Stomach (tissue), 8 donors: ENCODE measurements at regions not wholly inside any gene's neighbourhood (a gene's known extent, or its start where the extent isn't known, plus 50 kb on each side); places are given as distances from the start of the nearest gene placed in this dataset.
"Not testable (repeated sequence)": the region's sequence is repeated elsewhere in the genome, so short reads cannot be mapped to it uniquely, and the experiment has no call there.

Experiments
- DNase-seq, 2 donors: peaks; one replicate each; pipeline versions ENCODE4 v3.0.0 to v3.0.0-alpha.2; 2013 to 2019
- H3K27ac ChIP-seq, 5 donors: fragments of 200-600 bp in 4 of 5; sonication (generic) in 4 of 5; one replicate each; pipeline ENCODE4 v1.5.1; 2013 to 2019; ENCODE audit warnings: mild to moderate bottlenecking in 1 of 5, moderate library complexity in 1 of 5
- H3K27me3 ChIP-seq, 3 donors: fragments of 200-600 bp; sonication (generic); one replicate each; pipeline ENCODE4 v1.5.1; 2017 to 2019; ENCODE audit warnings: mixed run types in 1 of 3
- H3K36me3 ChIP-seq, 4 donors: fragments of 200-600 bp; sonication (generic); 1 replicate in 3 of 4; 2 replicates in 1 of 4; pipeline ENCODE4 v1.5.1; 2016 to 2019
- H3K4me1 ChIP-seq, 4 donors: fragments of 200-600 bp; sonication (generic); one replicate each; pipeline ENCODE4 v1.5.1; 2016 to 2019
- H3K4me3 ChIP-seq, 4 donors: fragments of 200-600 bp; sonication (generic) in 3 of 4; one replicate each; pipeline ENCODE4 v1.5.1; 2016 to 2019; ENCODE audit warnings: mild to moderate bottlenecking in 1 of 4
- H3K9me3 ChIP-seq, 4 donors: fragments of 200-600 bp; sonication (generic); one replicate each; pipeline ENCODE4 v1.5.1; 2016 to 2019
- EP300 ChIP-seq: sonication (generic); formaldehyde crosslinking; IDR thresholded peaks from one replicate; pipeline ENCODE4 v1.6.1; 2017; ENCODE audit warnings: antibody characterized with exemption
- POLR2A ChIP-seq, 4 donors: fragments of 450-650 bp; IDR thresholded peaks; one replicate each; pipeline ENCODE4 v1.6.1; 2016; ENCODE audit warnings: antibody characterized with exemption in 4 of 4, control low read depth in 2 of 4, mild to moderate bottlenecking in 1 of 4, moderate library complexity in 1 of 4
- POLR2AphosphoS5 ChIP-seq, 3 donors: sonication (generic); formaldehyde crosslinking; IDR thresholded peaks; one replicate each; pipeline ENCODE4 v1.6.1; 2016; ENCODE audit warnings: antibody characterized with exemption in 3 of 3
- WGBS, 5 donors: extraction: QIAGEN DNeasy Blood & Tissue Kit in 3 of 5; methylation state at CpG; one replicate each; pipeline versions ENCODE4 v1.1.5 to v1.1.7; 2013 to 2018; 5-methylcytosine and 5-hydroxymethylcytosine counted together
- intact Hi-C: fragments of 100-400 bp; cut with DNase I; formaldehyde crosslinking; loops from one replicate; pipeline ENCODE4 v1.15.1; 2023; ENCODE audit warnings: low total_unique reads
- TF ChIP-seq, protein P1 (sequence below), 7 experiments: fragments of 450-650 bp in 4 of 7; fragments of 200-600 bp in 3 of 7; sonication (generic) in 3 of 7; IDR thresholded peaks; one replicate each; pipeline ENCODE4 v1.5.1; 2016 to 2019; ENCODE audit warnings: antibody characterized with exemption in 7 of 7, control low read depth in 2 of 7, mild to moderate bottlenecking in 1 of 7
- donor health status: healthy with polysubstance abuse.
- donor health status: Bipolar disorder and iron deficiency.
- donor health status: healthy.

DNA sequence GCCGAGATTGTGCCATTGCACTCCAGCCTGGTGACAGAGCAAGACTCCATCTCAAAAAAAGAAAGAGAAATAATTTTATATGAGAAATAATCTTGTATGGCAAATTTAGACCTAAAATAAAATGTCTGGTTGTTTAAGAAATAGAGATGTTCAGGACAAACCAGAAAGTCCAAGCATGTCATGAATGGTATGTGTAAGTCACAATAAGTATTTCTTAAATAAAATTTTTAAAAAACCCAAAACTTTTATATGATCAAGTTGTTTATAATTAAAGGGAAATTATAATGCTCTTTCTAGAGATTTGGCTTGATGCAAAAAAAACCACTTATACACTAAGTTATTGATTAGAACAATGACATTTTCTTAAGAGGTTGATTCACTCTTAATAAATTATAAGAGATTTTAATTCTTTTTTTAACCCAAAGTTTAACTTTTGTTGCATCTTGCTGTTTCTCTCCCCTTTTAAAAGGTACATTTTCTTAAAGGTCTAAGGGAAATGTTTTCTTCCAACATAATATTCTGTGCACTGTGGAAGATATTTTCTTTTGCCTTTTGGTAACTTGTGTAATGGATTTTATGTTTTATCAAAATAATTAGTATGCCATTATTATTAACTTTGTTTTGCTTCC lies 105.7 kb downstream of the RTP4 start:
- Histone ChIP-seq H3K27me3 (no peaks in the 10 kb centered on the region), H3K4me1 (no peaks in the 10 kb centered on the region), H3K9me3 (peaks cover 0 to 32% (median 16%) of the 10 kb centered on the region in 4 donors), H3K4me3 (no peak overlapping the region), H3K27ac (no peak overlapping the region), H3K36me3 (no peaks in the 10 kb centered on the region)
- no peak for TF ChIP-seq POLR2A (IDR thresholded peaks at IDR 0.05)
- TF ChIP-seq POLR2AphosphoS5 (IDR thresholded peaks at IDR 0.05): no peak
- no peak for TF ChIP-seq EP300
- TF ChIP-seq, protein P1, sequence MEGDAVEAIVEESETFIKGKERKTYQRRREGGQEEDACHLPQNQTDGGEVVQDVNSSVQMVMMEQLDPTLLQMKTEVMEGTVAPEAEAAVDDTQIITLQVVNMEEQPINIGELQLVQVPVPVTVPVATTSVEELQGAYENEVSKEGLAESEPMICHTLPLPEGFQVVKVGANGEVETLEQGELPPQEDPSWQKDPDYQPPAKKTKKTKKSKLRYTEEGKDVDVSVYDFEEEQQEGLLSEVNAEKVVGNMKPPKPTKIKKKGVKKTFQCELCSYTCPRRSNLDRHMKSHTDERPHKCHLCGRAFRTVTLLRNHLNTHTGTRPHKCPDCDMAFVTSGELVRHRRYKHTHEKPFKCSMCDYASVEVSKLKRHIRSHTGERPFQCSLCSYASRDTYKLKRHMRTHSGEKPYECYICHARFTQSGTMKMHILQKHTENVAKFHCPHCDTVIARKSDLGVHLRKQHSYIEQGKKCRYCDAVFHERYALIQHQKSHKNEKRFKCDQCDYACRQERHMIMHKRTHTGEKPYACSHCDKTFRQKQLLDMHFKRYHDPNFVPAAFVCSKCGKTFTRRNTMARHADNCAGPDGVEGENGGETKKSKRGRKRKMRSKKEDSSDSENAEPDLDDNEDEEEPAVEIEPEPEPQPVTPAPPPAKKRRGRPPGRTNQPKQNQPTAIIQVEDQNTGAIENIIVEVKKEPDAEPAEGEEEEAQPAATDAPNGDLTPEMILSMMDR (IDR thresholded peaks at IDR 0.05): no peak
- 88 to 97% (median 93%) methylated on average over 1 of the region's 1 CpG for WGBS, 5 donors
- DNase-seq: no peak
- intact Hi-C loops: no loop called here

DNA sequence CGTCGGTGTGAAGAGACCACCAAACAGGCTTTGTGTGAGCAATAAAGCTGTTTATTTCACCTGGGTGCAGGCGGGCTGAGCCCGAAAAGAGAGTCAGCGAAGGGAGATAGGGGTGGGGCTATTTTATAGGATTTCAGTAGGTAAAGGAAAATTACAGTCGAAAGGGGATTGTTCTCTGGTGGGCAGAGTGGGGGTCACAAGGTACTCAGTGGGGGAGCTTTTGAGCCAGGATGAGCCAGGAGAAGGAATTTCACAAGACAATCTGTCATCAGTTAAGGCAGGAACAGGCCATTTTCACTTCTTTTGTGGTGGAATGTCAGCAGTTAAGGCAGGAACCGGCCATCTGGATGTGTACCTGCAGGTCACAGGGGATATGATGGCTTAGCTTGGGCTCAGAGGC lies 98.1 kb downstream of the RTP4 start:
- 71 to 85% (median 81%) methylated on average over 7 of the region's 7 CpGs for WGBS, 5 donors
- H3K27ac ChIP-seq, H3K36me3 ChIP-seq, H3K27me3 ChIP-seq, H3K4me3 ChIP-seq, H3K9me3 ChIP-seq, DNase-seq, intact Hi-C loops: not testable (repeated sequence)
- H3K4me1 ChIP-seq: peaks cover 0 to 14% (median 0%) of the 10 kb centered on the region in 4 donors

- Histone ChIP-seq H3K36me3 (no peaks in the 10 kb centered on the region), H3K4me1 (peaks cover 0 to 14% (median 0%) of the 10 kb centered on the region in 4 donors), H3K27me3 (no peaks in the 10 kb centered on the region), H3K9me3 (no peaks in the 10 kb centered on the region), H3K27ac (no peak overlapping the region), H3K4me3 (no peak overlapping the region)
- WGBS, 5 donors: 77 to 91% (median 88%) methylated on average over 4 of the region's 4 CpGs
- intact Hi-C loops: no loop called here
- DNase-seq: no peak
- TF ChIP-seq EP300 (no peak), POLR2A (IDR thresholded peaks at IDR 0.05) (no peak), POLR2AphosphoS5 (IDR thresholded peaks at IDR 0.05) (no peak)
- TF ChIP-seq, protein P1 (IDR thresholded peaks at IDR 0.05): no peak
These were observed 97.3 kb downstream of the RTP4 start for GRCh38 chr3:187465503-187465902.

GRCh38 chr3:187464682-187465081 lies 96.5 kb downstream of the RTP4 start:
- intact Hi-C loops: no loop called here
- H3K4me3 ChIP-seq: no peak overlapping the region
- WGBS, 5 donors: 92 to 98% (median 95%) methylated on average over 4 of the region's 4 CpGs
- no peak for TF ChIP-seq EP300
- no peak for TF ChIP-seq POLR2AphosphoS5 (IDR thresholded peaks at IDR 0.05)
- TF ChIP-seq POLR2A (IDR thresholded peaks at IDR 0.05): no peak
- TF ChIP-seq, protein P1 (IDR thresholded peaks at IDR 0.05): no peak
- peaks cover 0 to 14% (median 0%) of the 10 kb centered on the region in 4 donors for H3K4me1 ChIP-seq
- H3K27ac ChIP-seq: no peak overlapping the region
- DNase-seq: no peak
- no peaks in the 10 kb centered on the region for H3K9me3 ChIP-seq
- no peaks in the 10 kb centered on the region for H3K36me3 ChIP-seq
- no peaks in the 10 kb centered on the region for H3K27me3 ChIP-seq

DNA sequence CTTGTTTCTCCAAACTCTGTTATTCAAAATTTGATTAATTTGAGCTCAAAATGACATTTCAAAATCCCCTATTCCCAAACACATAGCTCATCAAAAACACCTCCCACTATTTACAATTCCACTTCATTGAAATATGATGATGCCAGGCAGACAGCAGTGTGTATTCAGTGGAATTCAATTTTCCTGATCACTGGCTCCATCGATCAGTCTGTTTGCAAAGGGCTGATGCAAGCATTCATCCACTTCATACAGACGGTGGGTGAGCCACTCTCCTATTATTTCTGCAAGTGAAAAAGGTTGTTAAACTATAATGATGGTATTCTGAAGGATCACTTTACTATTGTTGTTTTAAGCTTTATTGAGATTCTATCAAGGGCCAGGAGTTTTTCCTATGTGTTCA lies 90.7 kb downstream of the RTP4 start:
- Histone ChIP-seq H3K4me3 (no peak overlapping the region), H3K27ac (no peak overlapping the region), H3K9me3 (no peaks in the 10 kb centered on the region), H3K4me1 (peaks cover 0 to 14% (median 0%) of the 10 kb centered on the region in 4 donors), H3K27me3 (no peaks in the 10 kb centered on the region), H3K36me3 (no peaks in the 10 kb centered on the region)
- peak in 1 of 2 donors; percentile 14 for DNase-seq
- WGBS, 5 donors: 60 to 83% (median 69%) methylated on average over 2 of the region's 2 CpGs
- TF ChIP-seq EP300: no peak
- TF ChIP-seq POLR2AphosphoS5 (IDR thresholded peaks at IDR 0.05): no peak
- no peak for TF ChIP-seq POLR2A (IDR thresholded peaks at IDR 0.05)
- TF ChIP-seq, protein P1 (IDR thresholded peaks at IDR 0.05): no peak
- intact Hi-C loops: no loop called here
